DLD1 (cell line): ENCODE measurements at regions not wholly inside any gene's neighbourhood (a gene's known extent, or its start where the extent isn't known, plus 50 kb on each side); places are given as distances from the start of the nearest gene placed in this dataset.
"Not testable (repeated sequence)": the region's sequence is repeated elsewhere in the genome, so short reads cannot be mapped to it uniquely, and the experiment has no call there.

Experiments
- in situ Hi-C: cut with HindIII; loops from 2 replicates; pipeline ENCODE4 v1.10.0; 2017; ENCODE audit warnings: low sequenced_read_pairs

GRCh38 chr11:109964487-109964886 lies 128.7 kb upstream of the ZC3H12C start:
- in situ Hi-C loops, result no loop called here

- in situ Hi-C loops, result not testable (repeated sequence)
Measured at GRCh38 chr11:109965445-109965844, 127.7 kb upstream of the ZC3H12C start.

DNA sequence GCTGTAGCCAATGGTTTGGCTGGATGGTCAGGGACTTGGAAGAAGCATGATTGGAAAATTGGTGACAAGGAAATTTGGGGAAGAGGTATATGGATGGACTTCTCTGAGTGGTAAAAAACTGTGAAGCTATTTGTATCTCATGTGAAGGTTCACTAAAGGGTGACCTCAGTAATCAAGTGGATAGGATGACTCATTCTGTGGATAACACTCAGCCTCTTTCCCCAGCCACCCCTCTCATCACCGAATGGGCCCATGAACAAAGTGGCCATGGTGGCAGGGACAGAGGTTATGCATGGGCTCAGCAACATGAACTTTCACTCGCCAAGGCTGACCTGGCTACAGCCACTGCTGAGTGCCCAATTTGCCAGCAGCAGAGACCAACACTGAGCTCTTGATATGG lies 127.3 kb upstream of the ZC3H12C start:
- in situ Hi-C loops, result not testable (repeated sequence)

GRCh38 chr11:109967136-109967535 lies 126.1 kb upstream of the ZC3H12C start:
- in situ Hi-C loops, result not testable (repeated sequence)

DNA sequence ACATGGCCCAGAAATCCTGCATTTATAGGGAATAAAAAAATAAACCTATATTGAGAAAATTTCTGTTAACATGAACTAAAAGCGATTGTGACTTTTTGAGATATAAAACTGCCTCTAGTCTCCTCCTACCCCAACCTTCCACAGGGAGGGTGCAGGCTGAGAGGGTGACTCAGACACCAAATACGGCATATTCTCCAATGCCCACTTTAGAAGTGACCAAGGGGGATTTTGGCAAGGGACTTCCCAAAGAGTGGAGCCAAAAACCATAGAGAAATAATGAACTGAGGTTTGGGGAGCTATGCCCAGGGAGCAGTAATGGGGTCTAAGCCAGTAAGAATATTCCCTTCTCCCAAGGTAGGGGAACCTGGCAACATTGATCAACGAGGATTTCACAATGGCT lies 124.9 kb upstream of the ZC3H12C start:
- in situ Hi-C loops, result no loop called here

DNA sequence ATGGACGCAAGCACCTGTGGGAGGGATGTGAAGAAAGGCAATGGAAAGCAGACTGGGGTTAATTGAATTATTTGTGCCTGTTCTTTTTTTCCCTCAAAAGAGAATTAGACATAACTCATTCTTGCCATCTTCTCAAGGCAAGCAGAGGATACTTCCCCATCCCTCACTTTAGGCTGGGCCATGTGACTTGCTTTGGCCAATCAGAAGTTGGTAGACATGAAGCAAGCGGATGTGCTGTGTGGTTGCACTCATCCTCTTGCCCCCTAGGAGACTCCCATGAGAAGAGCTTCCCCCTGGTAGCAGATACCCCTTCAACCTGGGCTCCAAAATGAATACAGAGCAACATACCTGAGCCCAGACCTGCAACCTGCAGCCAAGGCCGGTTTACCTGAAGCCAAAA lies 124.4 kb upstream of the ZC3H12C start:
- in situ Hi-C loops, result no loop called here

- in situ Hi-C loops, result no loop called here
Measured at GRCh38 chr11:109970516-109971183, 122.5 kb upstream of the ZC3H12C start.

GRCh38 chr11:109971184-109971523 lies 122.0 kb upstream of the ZC3H12C start:
- in situ Hi-C loops, result no loop called here

- in situ Hi-C loops, result no loop called here
Measured at GRCh38 chr11:109972181-109972715, 120.9 kb upstream of the ZC3H12C start.

DNA sequence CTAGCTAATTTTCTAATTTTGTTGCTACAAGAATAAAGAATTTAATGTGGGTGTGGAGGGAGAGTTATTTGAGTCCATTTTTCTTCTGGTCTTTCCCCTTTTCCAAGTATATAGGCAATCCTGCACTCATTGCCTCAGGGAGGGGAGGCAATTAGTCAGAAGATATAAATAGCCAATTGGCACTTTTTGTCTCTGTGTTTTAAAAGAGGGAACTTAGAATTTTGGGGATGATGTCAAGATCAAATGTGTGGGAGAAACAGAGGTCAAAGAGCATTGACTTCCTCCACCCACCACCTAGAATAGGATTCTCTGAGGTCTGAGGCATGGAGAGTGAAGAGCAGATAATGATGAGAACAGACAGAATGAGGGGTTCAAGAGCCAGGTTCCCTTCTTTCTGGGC lies 120.3 kb upstream of the ZC3H12C start:
- in situ Hi-C loops, result no loop called here

DNA sequence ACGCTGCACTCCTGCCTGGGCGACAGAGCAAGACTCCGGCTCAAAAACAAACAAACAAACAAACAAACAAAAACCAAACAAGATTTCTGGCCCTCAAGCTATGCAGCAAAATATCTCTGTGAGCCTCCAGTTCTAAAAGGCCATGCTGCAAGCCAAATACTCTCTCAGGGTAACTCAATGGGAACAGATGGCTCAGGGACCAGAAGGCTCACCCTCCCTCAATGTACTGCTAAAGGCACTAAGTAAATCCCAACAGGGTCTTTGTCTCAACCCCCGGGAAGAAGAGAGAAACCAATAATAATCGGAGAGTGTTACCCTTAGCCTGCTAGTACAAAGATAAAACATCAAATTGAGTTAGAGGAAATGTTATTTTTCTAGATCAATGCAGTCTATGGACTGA lies 119.7 kb upstream of the ZC3H12C start:
- in situ Hi-C loops, result no loop called here

GRCh38 chr11:109974523-109974922 lies 118.7 kb upstream of the ZC3H12C start:
- in situ Hi-C loops, result no loop called here

DNA sequence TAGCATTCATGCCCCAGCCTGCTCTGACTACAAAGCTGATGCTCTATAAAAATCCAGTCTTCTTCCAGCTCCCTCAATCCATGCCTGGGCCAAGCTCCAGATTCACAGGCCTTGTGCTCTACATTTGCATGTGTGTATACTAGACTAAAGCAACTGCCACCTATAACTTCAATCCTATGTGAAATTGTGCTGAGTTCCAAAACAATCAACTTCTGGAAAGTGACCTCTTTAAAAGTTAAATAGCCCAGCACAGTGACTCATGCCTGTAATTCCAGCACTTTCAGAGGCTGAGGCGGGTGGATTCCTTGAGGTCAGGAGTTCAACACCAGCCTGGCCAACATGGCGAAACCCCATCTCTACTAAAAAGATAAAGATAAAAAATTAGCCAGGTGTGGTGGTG lies 114.3 kb upstream of the ZC3H12C start:
- in situ Hi-C loops, result no loop called here

DNA sequence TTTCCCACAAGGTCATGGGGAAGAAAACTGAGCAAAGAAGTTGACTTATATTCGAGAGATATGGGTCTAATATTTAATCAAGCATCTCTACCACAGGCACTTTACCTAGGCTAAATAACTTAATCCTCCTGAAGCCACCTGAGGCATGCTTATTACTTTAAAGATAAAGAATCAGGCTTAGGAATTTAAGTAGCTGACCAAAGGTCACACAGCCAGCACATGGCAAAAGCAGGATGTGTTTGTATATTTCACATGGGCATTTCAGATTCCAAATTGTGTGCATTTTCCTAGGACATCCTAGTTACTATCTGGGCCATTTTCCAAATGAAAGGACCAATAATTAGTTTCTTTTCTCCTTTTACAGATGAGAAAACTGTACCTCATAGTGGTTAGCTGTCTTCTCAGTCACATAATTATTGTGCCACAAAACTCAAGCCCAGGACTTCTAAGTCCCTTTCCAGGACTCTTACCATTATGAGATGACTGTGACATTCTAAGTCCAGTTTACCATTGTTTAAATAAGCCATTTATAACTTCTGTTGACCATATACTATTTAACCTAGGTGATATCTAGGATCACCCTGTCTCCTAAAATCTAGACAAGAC lies 112.1 kb upstream of the ZC3H12C start:
- in situ Hi-C loops, result no loop called here

DNA sequence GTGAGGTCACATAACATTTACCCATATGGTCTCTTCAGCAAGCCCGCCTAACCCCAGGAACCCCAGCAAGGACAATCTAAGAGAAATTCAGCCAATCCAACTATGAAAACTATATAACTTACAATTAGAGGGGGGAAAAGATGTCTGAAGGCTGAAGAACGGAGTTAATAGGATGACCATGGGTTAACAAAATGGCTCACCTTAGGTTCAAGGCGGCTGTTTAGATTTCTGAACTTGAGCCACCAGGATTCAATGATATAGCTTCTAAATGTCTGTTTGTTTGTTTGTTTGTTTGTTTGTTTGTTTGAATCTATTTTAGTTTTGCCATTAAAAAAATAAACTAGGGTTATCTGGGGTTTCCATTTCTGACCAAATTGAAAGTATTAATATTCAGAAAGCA lies 109.8 kb upstream of the ZC3H12C start:
- in situ Hi-C loops, result no loop called here

- in situ Hi-C loops, result loop anchor here (5.0 kb wide), 1 partner anchor 42 kb away; no protein-coding TSS in a partner anchor
Measured at GRCh38 chr11:109984634-109985289, 108.4 kb upstream of the ZC3H12C start.

DNA sequence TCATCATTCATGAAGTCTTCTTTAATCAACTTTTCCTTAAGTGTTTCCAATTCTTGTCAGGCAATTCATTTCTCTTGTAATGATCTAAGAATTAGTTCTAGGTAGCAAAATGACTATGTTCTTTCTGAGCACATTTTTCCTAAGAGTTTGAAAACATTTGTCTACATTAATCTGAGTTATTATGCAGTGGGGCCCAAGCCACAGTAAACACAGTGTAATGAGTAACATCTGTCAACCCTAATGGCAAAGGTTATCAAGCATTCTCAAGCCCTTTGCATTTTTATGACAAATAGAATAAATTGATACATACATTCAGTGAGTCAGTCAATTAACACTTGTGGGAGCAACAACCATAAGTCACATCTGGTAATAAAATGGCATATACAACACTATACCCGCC lies 106.7 kb upstream of the ZC3H12C start:
- in situ Hi-C loops, result loop anchor here (5.0 kb wide), 1 partner anchor 44 kb away; no protein-coding TSS in a partner anchor

DNA sequence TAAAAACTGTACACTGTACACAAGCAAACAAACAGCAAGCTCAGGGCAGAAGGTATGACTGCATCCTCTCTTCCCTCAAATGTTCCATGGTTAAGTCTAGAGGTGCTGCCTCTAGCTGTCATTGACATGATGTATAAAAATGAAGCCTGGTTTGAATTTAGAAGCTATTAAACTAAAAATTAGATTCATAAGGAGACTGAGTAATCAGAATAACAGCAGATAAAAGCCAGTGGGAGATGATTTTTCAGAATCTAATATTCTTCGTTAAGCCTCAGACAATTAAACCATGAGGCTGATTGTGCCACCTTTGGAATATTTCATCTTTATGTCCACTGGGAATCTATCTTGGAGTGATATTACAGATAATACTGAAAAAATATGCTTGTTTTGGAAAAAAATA lies 101.4 kb upstream of the ZC3H12C start:
- in situ Hi-C loops, result no loop called here

DNA sequence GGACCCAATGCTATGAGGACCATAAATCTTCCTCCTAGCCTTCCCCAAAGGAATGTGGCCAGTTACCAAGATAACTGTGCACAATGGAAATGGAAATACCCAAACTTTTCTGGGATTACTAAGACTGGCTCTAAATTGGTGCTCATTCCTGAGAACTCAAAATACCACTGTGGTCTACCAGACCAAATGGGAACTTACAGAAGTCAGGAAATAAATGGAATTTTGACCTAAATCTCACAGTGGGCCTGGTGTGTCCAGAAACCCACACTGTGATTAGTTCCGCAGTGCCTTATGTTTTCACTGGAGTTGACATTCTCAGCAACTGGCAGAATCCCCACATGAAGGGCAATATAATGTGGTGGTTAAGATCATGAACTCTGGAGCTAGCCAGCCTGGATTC lies 99.4 kb upstream of the ZC3H12C start:
- in situ Hi-C loops, result no loop called here

DNA sequence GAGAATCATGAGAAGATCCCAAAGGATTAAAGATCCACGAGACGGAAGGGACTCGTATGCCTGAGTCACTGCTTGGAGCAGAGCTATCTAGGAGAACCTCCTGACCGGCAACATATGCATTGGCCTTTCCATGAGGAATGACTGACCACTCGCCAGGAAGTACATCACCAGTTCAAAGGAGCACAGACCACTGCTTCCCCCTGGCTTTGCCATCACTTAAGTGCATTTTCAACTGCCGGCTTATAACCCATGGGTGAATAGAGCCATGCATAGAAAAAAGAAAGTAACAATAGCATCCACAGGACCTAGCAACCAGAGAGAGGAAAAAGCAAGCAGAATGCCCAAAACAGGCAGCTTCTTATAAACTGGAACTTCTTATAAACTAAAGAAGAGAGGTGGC lies 98.3 kb upstream of the ZC3H12C start:
- in situ Hi-C loops, result no loop called here

GRCh38 chr11:109996060-109996459 lies 97.1 kb upstream of the ZC3H12C start:
- in situ Hi-C loops, result no loop called here

GRCh38 chr11:109998921-109999320 lies 94.3 kb upstream of the ZC3H12C start:
- in situ Hi-C loops, result no loop called here
